Astrocyte (in vitro differentiated cells and primary cell): ENCODE measurements at regions not wholly inside any gene's neighbourhood (a gene's known extent, or its start where the extent isn't known, plus 50 kb on each side); places are given as distances from the start of the nearest gene placed in this dataset.

Experiments used
- CTCF ChIP-seq: IDR thresholded peaks from 2 replicates; pipeline ENCODE4 v1.5.1; 2011; ENCODE audit warnings: low read depth, mild to moderate bottlenecking, inconsistent platforms, low read length, moderate library complexity; ENCODE audit not compliant: insufficient read depth
- EZH2 ChIP-seq: IDR thresholded peaks from 2 replicates; pipeline ENCODE4 v1.6.1; 2012; ENCODE audit warnings: mild to moderate bottlenecking, low read length, inconsistent platforms; ENCODE audit not compliant: insufficient read depth

- TF ChIP-seq CTCF (no peak), EZH2 (no peak)
These were observed 58.2 kb upstream of the LMO1 start for GRCh38 chr11:8321876-8322275.
